ENCODE measurements at regions not wholly inside any gene's neighbourhood (a gene's known extent, or its start where the extent isn't known, plus 50 kb on each side); places are given as distances from the start of the nearest gene placed in this dataset.

DNA sequence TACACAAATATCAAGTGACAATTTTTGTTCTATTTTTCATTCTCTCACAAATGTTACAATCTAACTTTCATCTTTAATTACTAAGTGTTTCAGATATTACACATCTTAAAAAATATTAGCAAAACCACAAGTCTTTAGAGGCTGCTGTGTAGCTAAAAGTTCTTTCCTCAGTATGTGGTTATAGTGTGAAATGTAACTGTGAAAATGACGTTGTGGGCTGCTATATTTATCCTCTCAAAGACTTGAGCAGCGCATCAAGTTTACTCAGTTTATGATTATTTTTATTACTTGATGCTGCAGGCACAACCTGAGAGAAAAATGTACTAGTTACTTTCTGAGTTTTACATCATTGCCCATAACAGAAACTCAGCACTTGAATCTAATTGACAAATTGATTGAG lies 2860.6 kb upstream of the PCDH20 start:
- TF ChIP-seq CTCF (conservative IDR thresholded peaks at IDR 0.05; ENCODE audit: low read depth in 2 of 2), result no peak
- TF ChIP-seq EZH2 (IDR thresholded peaks at IDR 0.05; ENCODE audit: low read depth, unreplicated experiment), result no peak
- TF ChIP-seq POLR2AphosphoS5 (IDR thresholded peaks at IDR 0.05; ENCODE audit: low read depth), result no peak
- no peak for TF ChIP-seq CREB1 (CRISPR knock-in tag; IDR thresholded peaks at IDR 0.05; ENCODE audit: low read depth)
- no peak for TF ChIP-seq EZH2phosphoT487 (IDR thresholded peaks at IDR 0.05; ENCODE audit: unreplicated experiment)
- TF ChIP-seq, protein P1, sequence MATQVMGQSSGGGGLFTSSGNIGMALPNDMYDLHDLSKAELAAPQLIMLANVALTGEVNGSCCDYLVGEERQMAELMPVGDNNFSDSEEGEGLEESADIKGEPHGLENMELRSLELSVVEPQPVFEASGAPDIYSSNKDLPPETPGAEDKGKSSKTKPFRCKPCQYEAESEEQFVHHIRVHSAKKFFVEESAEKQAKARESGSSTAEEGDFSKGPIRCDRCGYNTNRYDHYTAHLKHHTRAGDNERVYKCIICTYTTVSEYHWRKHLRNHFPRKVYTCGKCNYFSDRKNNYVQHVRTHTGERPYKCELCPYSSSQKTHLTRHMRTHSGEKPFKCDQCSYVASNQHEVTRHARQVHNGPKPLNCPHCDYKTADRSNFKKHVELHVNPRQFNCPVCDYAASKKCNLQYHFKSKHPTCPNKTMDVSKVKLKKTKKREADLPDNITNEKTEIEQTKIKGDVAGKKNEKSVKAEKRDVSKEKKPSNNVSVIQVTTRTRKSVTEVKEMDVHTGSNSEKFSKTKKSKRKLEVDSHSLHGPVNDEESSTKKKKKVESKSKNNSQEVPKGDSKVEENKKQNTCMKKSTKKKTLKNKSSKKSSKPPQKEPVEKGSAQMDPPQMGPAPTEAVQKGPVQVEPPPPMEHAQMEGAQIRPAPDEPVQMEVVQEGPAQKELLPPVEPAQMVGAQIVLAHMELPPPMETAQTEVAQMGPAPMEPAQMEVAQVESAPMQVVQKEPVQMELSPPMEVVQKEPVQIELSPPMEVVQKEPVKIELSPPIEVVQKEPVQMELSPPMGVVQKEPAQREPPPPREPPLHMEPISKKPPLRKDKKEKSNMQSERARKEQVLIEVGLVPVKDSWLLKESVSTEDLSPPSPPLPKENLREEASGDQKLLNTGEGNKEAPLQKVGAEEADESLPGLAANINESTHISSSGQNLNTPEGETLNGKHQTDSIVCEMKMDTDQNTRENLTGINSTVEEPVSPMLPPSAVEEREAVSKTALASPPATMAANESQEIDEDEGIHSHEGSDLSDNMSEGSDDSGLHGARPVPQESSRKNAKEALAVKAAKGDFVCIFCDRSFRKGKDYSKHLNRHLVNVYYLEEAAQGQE (IDR thresholded peaks at IDR 0.05; ENCODE audit: unreplicated experiment), result no peak
- TF ChIP-seq JUNB (IDR thresholded peaks at IDR 0.05; ENCODE audit: unreplicated experiment), result no peak

All from GM23338 (cell line).